Vagina (tissue), 2 donors: ENCODE measurements at regions not wholly inside any gene's neighbourhood (a gene's known extent, or its start where the extent isn't known, plus 50 kb on each side); places are given as distances from the start of the nearest gene placed in this dataset.

Source experiments
- DNase-seq, 2 donors: peaks; one replicate each; pipeline ENCODE4 v3.0.0-alpha.2; 2017; ENCODE audit errors: extremely low spot score in 2 of 2
- H3K27ac ChIP-seq: fragments of 200-600 bp; sonication (generic); one replicate; pipeline ENCODE4 v1.5.1; 2019
- H3K27me3 ChIP-seq: fragments of 200-600 bp; sonication (generic); one replicate; pipeline ENCODE4 v1.5.1; 2019
- H3K36me3 ChIP-seq, 2 donors: fragments of 200-600 bp; sonication (generic); one replicate each; pipeline ENCODE4 v1.5.1; 2017 to 2019
- H3K4me1 ChIP-seq: fragments of 200-600 bp; sonication (generic); one replicate; pipeline ENCODE4 v1.5.1; 2019
- H3K4me3 ChIP-seq, 2 donors: fragments of 200-600 bp; sonication (generic); 1 replicate in 1 of 2; 2 replicates in 1 of 2; pipeline ENCODE4 v1.5.1; 2016 to 2019
- H3K9me3 ChIP-seq: fragments of 200-600 bp; sonication (generic); one replicate; pipeline ENCODE4 v1.5.1; 2019
- POLR2A ChIP-seq, 2 donors: fragments of 450-650 bp; IDR thresholded peaks; one replicate each; pipeline ENCODE4 v1.6.1; 2017; ENCODE audit warnings: antibody characterized with exemption in 2 of 2, mild to moderate bottlenecking in 2 of 2, moderate library complexity in 2 of 2
- POLR2AphosphoS5 ChIP-seq, 2 donors: sonication (generic); formaldehyde crosslinking; IDR thresholded peaks; one replicate each; pipeline ENCODE4 v1.9.0; 2017; ENCODE audit warnings: antibody characterized with exemption in 2 of 2, mild to moderate bottlenecking in 2 of 2, low read depth in 1 of 2; ENCODE audit not compliant: insufficient read depth in 1 of 2
- intact Hi-C: fragments of 100-400 bp; cut with DNase I; formaldehyde crosslinking; loops from one replicate; pipeline ENCODE4 v1.15.1; 2023
- TF ChIP-seq, protein P1 (sequence below), 3 experiments: fragments of 450-650 bp in 2 of 3; fragments of 200-600 bp in 1 of 3; sonication (generic) in 1 of 3; IDR thresholded peaks; one replicate each; pipeline ENCODE4 v1.5.1; 2017 to 2019; ENCODE audit warnings: antibody characterized with exemption in 3 of 3, mild to moderate bottlenecking in 2 of 3, moderate library complexity in 2 of 3

DNA sequence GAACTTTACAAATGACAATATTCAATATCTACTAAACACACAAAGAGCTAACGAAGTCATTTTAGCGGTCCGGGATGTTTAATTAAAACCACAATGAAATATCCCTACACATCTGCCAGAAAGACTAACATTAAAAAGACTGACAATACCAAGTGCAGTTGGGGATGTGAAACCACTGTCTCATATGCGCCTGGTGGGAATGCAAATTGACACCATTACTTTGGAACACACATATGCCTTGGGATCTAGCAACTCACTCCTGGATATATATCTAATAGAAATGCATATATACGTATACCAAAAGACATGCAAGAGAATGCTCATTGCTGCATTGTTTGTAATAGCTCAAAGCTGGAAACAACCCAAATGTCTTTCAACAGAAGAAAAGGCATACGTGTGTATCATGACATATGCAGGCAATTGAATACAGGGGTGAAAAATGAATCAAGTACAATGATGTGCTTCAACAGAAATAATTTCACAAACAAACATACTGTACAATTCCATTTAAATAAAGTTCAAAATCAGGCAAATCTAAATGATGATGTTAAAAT lies 153.3 kb downstream of the CARTPT start:
- Histone ChIP-seq H3K4me3 (no peak overlapping the region), H3K4me1 (no peaks in the 10 kb centered on the region), H3K9me3 (no peaks in the 10 kb centered on the region), H3K27ac (no peak overlapping the region), H3K36me3 (no peaks in the 10 kb centered on the region), H3K27me3 (no peaks in the 10 kb centered on the region)
- intact Hi-C loops = no loop called here
- TF ChIP-seq, protein P1, sequence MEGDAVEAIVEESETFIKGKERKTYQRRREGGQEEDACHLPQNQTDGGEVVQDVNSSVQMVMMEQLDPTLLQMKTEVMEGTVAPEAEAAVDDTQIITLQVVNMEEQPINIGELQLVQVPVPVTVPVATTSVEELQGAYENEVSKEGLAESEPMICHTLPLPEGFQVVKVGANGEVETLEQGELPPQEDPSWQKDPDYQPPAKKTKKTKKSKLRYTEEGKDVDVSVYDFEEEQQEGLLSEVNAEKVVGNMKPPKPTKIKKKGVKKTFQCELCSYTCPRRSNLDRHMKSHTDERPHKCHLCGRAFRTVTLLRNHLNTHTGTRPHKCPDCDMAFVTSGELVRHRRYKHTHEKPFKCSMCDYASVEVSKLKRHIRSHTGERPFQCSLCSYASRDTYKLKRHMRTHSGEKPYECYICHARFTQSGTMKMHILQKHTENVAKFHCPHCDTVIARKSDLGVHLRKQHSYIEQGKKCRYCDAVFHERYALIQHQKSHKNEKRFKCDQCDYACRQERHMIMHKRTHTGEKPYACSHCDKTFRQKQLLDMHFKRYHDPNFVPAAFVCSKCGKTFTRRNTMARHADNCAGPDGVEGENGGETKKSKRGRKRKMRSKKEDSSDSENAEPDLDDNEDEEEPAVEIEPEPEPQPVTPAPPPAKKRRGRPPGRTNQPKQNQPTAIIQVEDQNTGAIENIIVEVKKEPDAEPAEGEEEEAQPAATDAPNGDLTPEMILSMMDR (IDR thresholded peaks at IDR 0.05) = no peak
- TF ChIP-seq POLR2A (IDR thresholded peaks at IDR 0.05) (no peak), POLR2AphosphoS5 (IDR thresholded peaks at IDR 0.05; ENCODE audit: insufficient read depth in 1 of 2, low read depth in 1 of 2) (no peak)
- DNase-seq = no peak

DNA sequence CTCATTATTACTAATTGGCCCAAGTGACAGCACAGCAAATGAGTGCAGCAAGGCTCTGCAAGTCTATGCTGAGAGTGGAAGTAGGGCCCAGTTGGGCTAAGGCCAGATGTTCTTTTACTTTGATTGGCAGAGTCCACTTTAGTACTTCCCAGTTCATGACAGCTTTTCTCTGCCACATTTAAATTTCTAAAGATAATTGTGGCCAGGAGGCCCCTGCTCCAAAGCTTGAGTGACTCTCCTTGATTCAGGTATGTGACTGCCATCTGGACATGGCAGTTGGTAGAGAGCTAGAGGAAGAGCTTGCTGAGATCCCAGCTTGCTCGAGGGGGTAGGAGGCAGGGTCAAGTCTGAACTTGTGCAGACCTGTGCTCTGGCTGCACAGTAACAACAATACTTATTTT lies 154.1 kb downstream of the CARTPT start:
- Histone ChIP-seq H3K27ac (no peak overlapping the region), H3K9me3 (no peaks in the 10 kb centered on the region), H3K27me3 (no peaks in the 10 kb centered on the region), H3K4me1 (no peaks in the 10 kb centered on the region), H3K4me3 (no peak overlapping the region), H3K36me3 (no peaks in the 10 kb centered on the region)
- intact Hi-C loops = no loop called here
- TF ChIP-seq POLR2AphosphoS5 (IDR thresholded peaks at IDR 0.05; ENCODE audit: insufficient read depth in 1 of 2, low read depth in 1 of 2) = no peak
- TF ChIP-seq, protein P1 (IDR thresholded peaks at IDR 0.05) = no peak
- no peak for TF ChIP-seq POLR2A (IDR thresholded peaks at IDR 0.05)
- DNase-seq = no peak

DNA sequence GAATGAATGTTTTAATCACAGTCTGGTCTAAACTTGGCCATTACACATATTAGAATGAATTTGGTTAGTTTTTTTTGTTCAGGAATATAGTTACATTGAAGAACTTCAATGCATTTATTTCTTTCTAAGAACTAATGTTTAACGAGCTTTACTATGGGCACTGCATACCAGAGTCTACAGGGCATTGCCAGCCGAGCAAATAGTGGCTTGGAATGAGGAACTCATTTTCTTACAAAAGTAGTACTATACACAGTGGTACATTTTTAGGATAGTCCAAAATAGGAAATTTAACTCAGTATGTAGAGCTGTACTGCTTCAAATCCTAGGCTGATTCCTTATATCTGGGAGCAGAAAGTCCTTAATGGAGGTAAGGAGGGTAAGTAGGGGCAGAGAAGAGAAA lies 155.4 kb downstream of the CARTPT start:
- Histone ChIP-seq H3K4me1 (no peaks in the 10 kb centered on the region), H3K36me3 (no peaks in the 10 kb centered on the region), H3K9me3 (no peaks in the 10 kb centered on the region), H3K27ac (no peak overlapping the region), H3K27me3 (no peaks in the 10 kb centered on the region), H3K4me3 (no peak overlapping the region)
- TF ChIP-seq, protein P1 (IDR thresholded peaks at IDR 0.05) = no peak
- TF ChIP-seq POLR2A (IDR thresholded peaks at IDR 0.05) (no peak), POLR2AphosphoS5 (IDR thresholded peaks at IDR 0.05; ENCODE audit: insufficient read depth in 1 of 2, low read depth in 1 of 2) (no peak)
- intact Hi-C loops = no loop called here
- no peak for DNase-seq

DNA sequence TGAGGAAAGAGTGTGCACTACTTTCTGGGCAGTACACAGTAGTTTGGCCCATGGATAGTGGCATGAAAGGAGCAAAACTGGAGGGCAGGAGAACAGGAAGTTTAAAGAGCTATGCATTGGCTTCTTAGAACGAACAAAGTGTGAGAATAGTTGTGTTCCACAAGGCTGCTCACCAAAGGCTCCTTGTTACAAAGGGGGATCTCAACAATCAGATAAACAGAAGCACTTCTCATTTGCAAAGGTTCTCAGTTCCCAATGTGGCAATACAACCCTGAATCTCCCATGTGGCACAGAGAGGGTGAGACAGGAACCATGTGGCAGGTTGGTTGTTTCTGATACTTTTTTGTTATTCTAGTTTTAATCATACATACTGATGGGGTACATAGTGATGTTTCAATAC lies 158.4 kb downstream of the CARTPT start:
- H3K9me3 ChIP-seq = no peaks in the 10 kb centered on the region
- no peaks in the 10 kb centered on the region for H3K4me1 ChIP-seq
- H3K36me3 ChIP-seq = no peaks in the 10 kb centered on the region
- no peak overlapping the region for H3K4me3 ChIP-seq
- intact Hi-C loops = no loop called here
- no peak overlapping the region for H3K27ac ChIP-seq
- no peaks in the 10 kb centered on the region for H3K27me3 ChIP-seq
- no peak for DNase-seq
- no peak for TF ChIP-seq POLR2A (IDR thresholded peaks at IDR 0.05)
- TF ChIP-seq POLR2AphosphoS5 (IDR thresholded peaks at IDR 0.05; ENCODE audit: insufficient read depth in 1 of 2, low read depth in 1 of 2) = no peak
- TF ChIP-seq, protein P1 (IDR thresholded peaks at IDR 0.05) = no peak

DNA sequence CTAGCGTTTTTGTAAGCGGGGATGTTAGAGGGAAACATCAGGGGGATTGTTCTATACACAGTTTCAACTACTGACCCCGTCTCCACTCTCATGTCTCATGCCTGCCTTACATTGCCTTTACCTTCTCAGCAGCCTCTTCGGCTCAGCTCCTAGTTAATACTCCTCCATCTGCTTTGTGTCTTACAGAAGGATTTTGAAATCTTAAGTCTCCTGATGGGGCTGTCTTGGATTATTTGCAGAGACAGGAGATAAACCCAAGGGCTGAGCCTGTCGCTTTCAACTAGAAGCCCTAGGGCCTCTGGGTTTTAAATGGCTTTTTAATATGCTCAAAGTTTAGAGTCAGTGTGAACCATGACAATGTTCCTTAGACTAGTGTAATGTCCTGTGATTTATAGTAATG lies 161.5 kb downstream of the CARTPT start:
- Histone ChIP-seq H3K27ac (no peak overlapping the region), H3K4me1 (peaks cover 11% of the 10 kb centered on the region), H3K4me3 (no peak overlapping the region), H3K27me3 (no peaks in the 10 kb centered on the region), H3K36me3 (no peaks in the 10 kb centered on the region), H3K9me3 (no peaks in the 10 kb centered on the region)
- intact Hi-C loops = loop anchor here (5.0 kb wide), 1 partner anchor 502 kb away; no protein-coding TSS in a partner anchor
- no peak for DNase-seq
- TF ChIP-seq POLR2A (IDR thresholded peaks at IDR 0.05) = no peak
- TF ChIP-seq, protein P1 (IDR thresholded peaks at IDR 0.05) = no peak
- TF ChIP-seq POLR2AphosphoS5 (IDR thresholded peaks at IDR 0.05; ENCODE audit: insufficient read depth in 1 of 2, low read depth in 1 of 2) = no peak
